Cardiac muscle cell (in vitro differentiated cells and primary cell): ENCODE measurements at regions not wholly inside any gene's neighbourhood (a gene's known extent, or its start where the extent isn't known, plus 50 kb on each side); places are given as distances from the start of the nearest gene placed in this dataset.
A peak's percentile ranks its signal among the peaks of the same experiment; 100 is the strongest.

Experiments used
- DNase-seq, 2 donors: peaks; one replicate each; pipeline versions ENCODE4 v3.0.0 to v3.0.0-alpha.2; 2010 to 2017; ENCODE audit warnings: low read depth in 1 of 2, low spot score in 1 of 2
- H3K27ac ChIP-seq: fragments of 200-600 bp; sonication (generic); 2 replicates; pipeline ENCODE4 v1.5.1; 2016
- H3K27me3 ChIP-seq: fragments of 200-600 bp; sonication (generic); 2 replicates; pipeline ENCODE4 v1.6.0; 2016; ENCODE audit warnings: control low read depth
- H3K36me3 ChIP-seq: fragments of 200-600 bp; sonication (generic); 2 replicates; pipeline ENCODE4 v1.5.1; 2016; ENCODE audit warnings: control low read depth
- H3K4me1 ChIP-seq: fragments of 200-600 bp; sonication (generic); 2 replicates; pipeline ENCODE4 v1.8.1; 2017; ENCODE audit warnings: low read depth, mild to moderate bottlenecking, mixed run types
- H3K4me3 ChIP-seq: fragments of 200-600 bp; sonication (generic); 2 replicates; pipeline ENCODE4 v1.5.1; 2016; ENCODE audit warnings: mild to moderate bottlenecking
- H3K9me3 ChIP-seq: fragments of 200-600 bp; sonication (generic); 2 replicates; pipeline ENCODE4 v1.5.1; 2017; ENCODE audit warnings: low read depth, mild to moderate bottlenecking, control low read depth
- TF ChIP-seq, protein P1 (sequence below): IDR thresholded peaks from 2 replicates; pipeline ENCODE4 v1.5.1; 2012; ENCODE audit warnings: low read depth, mild to moderate bottlenecking, low read length

GRCh38 chr14:83379436-83379835 is 1845.8 kb upstream of the SEL1L start:
- peak in 1 of 2 donors; percentile 22 for DNase-seq
- no peaks in the 10 kb centered on the region for H3K36me3 ChIP-seq
- H3K9me3 ChIP-seq = no peaks in the 10 kb centered on the region
- H3K27me3 ChIP-seq = no peaks in the 10 kb centered on the region
- no peak overlapping the region for H3K4me3 ChIP-seq
- TF ChIP-seq, protein P1, sequence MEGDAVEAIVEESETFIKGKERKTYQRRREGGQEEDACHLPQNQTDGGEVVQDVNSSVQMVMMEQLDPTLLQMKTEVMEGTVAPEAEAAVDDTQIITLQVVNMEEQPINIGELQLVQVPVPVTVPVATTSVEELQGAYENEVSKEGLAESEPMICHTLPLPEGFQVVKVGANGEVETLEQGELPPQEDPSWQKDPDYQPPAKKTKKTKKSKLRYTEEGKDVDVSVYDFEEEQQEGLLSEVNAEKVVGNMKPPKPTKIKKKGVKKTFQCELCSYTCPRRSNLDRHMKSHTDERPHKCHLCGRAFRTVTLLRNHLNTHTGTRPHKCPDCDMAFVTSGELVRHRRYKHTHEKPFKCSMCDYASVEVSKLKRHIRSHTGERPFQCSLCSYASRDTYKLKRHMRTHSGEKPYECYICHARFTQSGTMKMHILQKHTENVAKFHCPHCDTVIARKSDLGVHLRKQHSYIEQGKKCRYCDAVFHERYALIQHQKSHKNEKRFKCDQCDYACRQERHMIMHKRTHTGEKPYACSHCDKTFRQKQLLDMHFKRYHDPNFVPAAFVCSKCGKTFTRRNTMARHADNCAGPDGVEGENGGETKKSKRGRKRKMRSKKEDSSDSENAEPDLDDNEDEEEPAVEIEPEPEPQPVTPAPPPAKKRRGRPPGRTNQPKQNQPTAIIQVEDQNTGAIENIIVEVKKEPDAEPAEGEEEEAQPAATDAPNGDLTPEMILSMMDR = no peak
- no peaks in the 10 kb centered on the region for H3K4me1 ChIP-seq
- no peak overlapping the region for H3K27ac ChIP-seq

- TF ChIP-seq, protein P1 = no peak
- H3K27me3 ChIP-seq = no peaks in the 10 kb centered on the region
- no peak for DNase-seq
- no peak overlapping the region for H3K4me3 ChIP-seq
- H3K27ac ChIP-seq = no peak overlapping the region
- no peaks in the 10 kb centered on the region for H3K36me3 ChIP-seq
- H3K4me1 ChIP-seq = no peaks in the 10 kb centered on the region
- H3K9me3 ChIP-seq = no peaks in the 10 kb centered on the region
These were observed 1850.6 kb upstream of the SEL1L start for GRCh38 chr14:83384253-83384652.

DNA sequence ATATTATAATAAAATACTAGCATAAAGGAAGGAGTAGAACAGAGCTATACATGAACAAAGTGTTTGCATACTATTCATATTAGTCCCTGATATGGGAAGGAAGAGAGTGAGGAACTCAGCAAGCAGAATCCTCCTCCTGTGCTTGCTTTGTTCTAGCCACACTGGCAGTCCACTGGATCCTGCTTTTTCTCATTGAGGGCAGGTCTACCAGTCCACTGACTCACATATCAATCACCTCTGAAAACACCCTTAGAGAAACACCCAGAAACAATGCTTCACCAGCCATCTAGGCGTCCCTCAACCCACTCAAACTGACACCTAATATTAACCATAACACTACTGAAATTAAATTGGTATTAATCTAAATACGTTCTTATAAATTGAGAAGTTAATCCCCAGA is 1861.7 kb upstream of the SEL1L start:
- Histone ChIP-seq H3K36me3 (no peaks in the 10 kb centered on the region), H3K27me3 (no peaks in the 10 kb centered on the region), H3K9me3 (no peaks in the 10 kb centered on the region), H3K27ac (no peak overlapping the region), H3K4me3 (no peak overlapping the region), H3K4me1 (peaks cover 8% of the 10 kb centered on the region)
- TF ChIP-seq, protein P1 = no peak
- no peak for DNase-seq

DNA sequence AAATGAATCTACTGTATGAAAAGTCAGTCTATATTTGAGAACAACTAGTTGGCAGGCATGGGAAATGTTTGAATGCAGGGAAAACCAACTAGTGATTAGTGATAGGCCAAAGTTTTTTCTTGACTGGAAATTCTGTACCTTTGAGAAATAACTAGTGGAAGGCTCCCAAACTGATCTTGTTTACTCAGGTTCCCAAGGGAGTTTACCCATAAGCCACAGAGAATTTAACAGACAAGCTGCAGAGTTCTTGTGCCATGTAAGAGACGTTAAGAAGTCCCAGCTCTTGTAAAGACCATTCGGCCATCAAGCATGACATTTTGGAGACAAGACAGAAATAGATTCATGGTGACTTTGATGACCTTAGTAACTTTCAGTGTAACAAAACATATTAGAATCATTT is 1882.8 kb upstream of the SEL1L start:
- Histone ChIP-seq H3K9me3 (no peaks in the 10 kb centered on the region), H3K27ac (peak overlapping the region; percentile 25), H3K4me1 (peaks cover 8% of the 10 kb centered on the region), H3K4me3 (no peak overlapping the region), H3K36me3 (no peaks in the 10 kb centered on the region), H3K27me3 (no peaks in the 10 kb centered on the region)
- DNase-seq = no peak
- TF ChIP-seq, protein P1 = no peak

DNA sequence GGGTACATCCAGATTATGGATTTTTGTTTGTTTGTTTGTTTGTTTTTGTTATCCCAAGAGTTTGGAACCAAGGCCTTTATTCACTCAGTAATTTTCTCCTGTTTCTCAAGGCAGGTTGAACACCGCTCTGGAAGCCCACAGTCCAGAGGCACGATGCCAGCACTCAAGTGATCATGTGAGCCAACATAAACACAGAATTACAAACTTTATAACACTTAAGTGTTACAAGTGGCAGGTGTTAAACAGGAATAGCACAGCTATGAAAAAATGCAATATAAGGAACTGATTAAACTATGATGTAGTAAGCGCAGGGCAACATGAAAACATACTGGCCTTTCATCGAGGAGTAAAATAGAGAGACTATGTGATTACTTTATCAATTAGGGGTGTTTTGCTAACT is 1885.8 kb upstream of the SEL1L start:
- no peak overlapping the region for H3K27ac ChIP-seq
- H3K36me3 ChIP-seq = no peaks in the 10 kb centered on the region
- TF ChIP-seq, protein P1 = no peak
- H3K4me1 ChIP-seq = peaks cover 26% of the 10 kb centered on the region
- no peaks in the 10 kb centered on the region for H3K27me3 ChIP-seq
- H3K4me3 ChIP-seq = no peak overlapping the region
- DNase-seq = no peak
- no peaks in the 10 kb centered on the region for H3K9me3 ChIP-seq

- Histone ChIP-seq H3K9me3 (no peaks in the 10 kb centered on the region), H3K27me3 (no peaks in the 10 kb centered on the region), H3K27ac (peak overlapping the region; percentile 63), H3K36me3 (no peaks in the 10 kb centered on the region), H3K4me3 (no peak overlapping the region), H3K4me1 (peaks cover 26% of the 10 kb centered on the region)
- TF ChIP-seq, protein P1 = no peak
- DNase-seq = peak in 1 of 2 donors; percentile 24
These were observed 1888.1 kb upstream of the SEL1L start for GRCh38 chr14:83421711-83422110.
